K562 (cell line): ENCODE measurements at regions not wholly inside any gene's neighbourhood (a gene's known extent, or its start where the extent isn't known, plus 50 kb on each side); places are given as distances from the start of the nearest gene placed in this dataset.
A peak's percentile ranks its signal among the peaks of the same experiment; 100 is the strongest.

ENCODE experiments used
- CBFA2T2 ChIP-seq: fragments of 450-650 bp; conservative IDR thresholded peaks from 2 replicates; pipeline ENCODE4 v1.6.1; 2017; ENCODE audit warnings: mild to moderate bottlenecking
- CBFA2T3 ChIP-seq: fragments of 450-650 bp; IDR thresholded peaks from 2 replicates; pipeline ENCODE4 v1.6.1; 2017
- COPS2 ChIP-seq: fragments of 450-650 bp; conservative IDR thresholded peaks from 2 replicates; pipeline ENCODE4 v1.6.1; 2016; ENCODE audit warnings: mild to moderate bottlenecking, moderate library complexity
- HDGF ChIP-seq: fragments of 450-650 bp; IDR thresholded peaks from 2 replicates; pipeline ENCODE4 v1.6.1; 2016
- HMG20B ChIP-seq: fragments of 250-450 bp; sonication (Bioruptor Pico); IDR thresholded peaks from 2 replicates; pipeline ENCODE4 v1.5.0; 2021; ENCODE audit warnings: mild to moderate bottlenecking
- MCM3 ChIP-seq: fragments of 450-650 bp; IDR thresholded peaks from 2 replicates; pipeline ENCODE4 v1.6.1; 2016
- MCM5 ChIP-seq: fragments of 450-650 bp; IDR thresholded peaks from 2 replicates; pipeline ENCODE4 v1.6.1; 2016; ENCODE audit warnings: low read depth
- PHB ChIP-seq: fragments of 250-450 bp; sonication (Bioruptor Pico); IDR thresholded peaks from 2 replicates; pipeline ENCODE4 v1.5.0; 2021
- RFX5 ChIP-seq: IDR thresholded peaks from 2 replicates; pipeline ENCODE4 v1.6.1; 2011; ENCODE audit warnings: low read depth, mild to moderate bottlenecking, improper control_type of control experiment, low read length
- SMC3 ChIP-seq: conservative IDR thresholded peaks from 2 replicates; pipeline ENCODE4 v1.6.1; 2011; ENCODE audit warnings: low read depth, low read length, improper control_type of control experiment; ENCODE audit not compliant: insufficient read depth
- TCF7L2 ChIP-seq: fragments of 150-350 bp; IDR thresholded peaks from 2 replicates; pipeline ENCODE4 v1.6.1; 2016; ENCODE audit warnings: low read depth, mild to moderate bottlenecking, low read length, moderate library complexity
- TFAM ChIP-seq: fragments of 250-450 bp; sonication (Bioruptor Pico); conservative IDR thresholded peaks from 2 replicates; pipeline ENCODE4 v1.5.0; 2021; ENCODE audit warnings: mild to moderate bottlenecking, moderate library complexity
- ZNF121 ChIP-seq: sonication (generic); formaldehyde crosslinking; conservative IDR thresholded peaks from 2 replicates; pipeline ENCODE4 v1.8.0; 2022; ENCODE audit warnings: missing genetic modification reagents
- ZNF165 ChIP-seq: fragments of 250-450 bp; sonication (Bioruptor Pico); IDR thresholded peaks from 2 replicates; pipeline ENCODE4 v1.4.0; 2020; ENCODE audit warnings: borderline replicate concordance
- ZNF263 ChIP-seq: sonication (generic); formaldehyde crosslinking; IDR thresholded peaks from 2 replicates; pipeline ENCODE4 v1.8.0; 2022; ENCODE audit warnings: mild to moderate bottlenecking, missing genetic modification reagents, borderline replicate concordance
- ZNF695 ChIP-seq: fragments of 450-650 bp; formaldehyde crosslinking; IDR thresholded peaks from 2 replicates; pipeline ENCODE4 v1.4.0; 2020; ENCODE audit warnings: mild to moderate bottlenecking, moderate library complexity
- ZNF699 ChIP-seq: fragments of 250-450 bp; sonication (Bioruptor Pico); IDR thresholded peaks from 2 replicates; pipeline ENCODE4 v1.8.0; 2021; ENCODE audit warnings: mild to moderate bottlenecking, moderate library complexity; ENCODE audit not compliant: insufficient replicate concordance
- TF ChIP-seq, protein P1 (sequence below): fragments of 250-450 bp; sonication (Bioruptor Pico); IDR thresholded peaks from 2 replicates; pipeline ENCODE4 v1.5.0; 2021
- TF ChIP-seq, protein P2 (sequence below): fragments of 250-450 bp; sonication (Bioruptor Pico); IDR thresholded peaks from 2 replicates; pipeline ENCODE4 v1.5.0; 2021; ENCODE audit warnings: mild to moderate bottlenecking, borderline replicate concordance
- TF ChIP-seq, protein P3 (sequence below): sonication (generic); formaldehyde crosslinking; IDR thresholded peaks from 2 replicates; pipeline ENCODE4 v1.8.0; 2022; ENCODE audit warnings: mild to moderate bottlenecking, missing genetic modification reagents

DNA sequence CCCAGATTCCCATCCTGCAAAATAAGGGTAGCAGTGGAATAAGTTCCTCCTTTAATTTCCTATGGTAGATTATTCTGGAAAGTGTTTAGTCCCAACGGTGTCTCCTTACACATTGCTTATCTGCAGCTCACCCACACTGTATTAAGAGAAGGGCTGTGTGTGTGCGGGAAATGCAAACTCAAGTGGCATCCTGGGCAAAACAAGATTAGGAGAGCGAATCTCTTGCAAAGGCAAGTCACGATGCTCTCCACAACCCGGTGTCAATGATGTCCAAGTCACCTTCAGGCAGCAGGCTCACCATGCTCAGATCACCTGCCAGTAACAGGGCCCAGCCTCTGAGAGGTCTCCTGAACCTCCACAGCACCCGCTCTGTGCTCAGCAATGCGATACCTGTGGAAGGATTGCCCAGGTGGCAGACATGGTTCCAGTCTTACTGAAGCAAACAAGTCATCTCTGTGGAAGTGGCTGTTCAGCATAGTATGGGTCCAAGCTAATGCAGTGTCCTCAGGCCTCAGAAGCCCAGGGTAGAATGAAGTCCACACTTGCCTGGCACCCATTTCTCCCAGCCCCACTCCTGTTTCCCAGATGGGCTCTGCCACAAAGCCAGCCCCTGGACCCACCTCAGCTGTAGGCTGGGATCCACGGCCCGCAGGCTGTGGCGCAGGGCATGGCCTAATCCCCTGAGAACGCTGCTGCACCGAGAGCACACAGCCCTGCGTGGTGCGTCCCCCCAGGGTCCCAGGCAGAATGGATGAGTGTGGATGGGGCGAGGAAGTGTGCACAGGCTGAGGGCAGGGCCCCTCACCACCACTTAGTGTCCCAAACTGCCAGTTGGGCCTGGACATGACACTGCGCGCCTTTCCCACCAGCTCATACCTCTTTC, 101.2 kb downstream of the PXDC1 start (continued):
- TF ChIP-seq CBFA2T2 = 0 out of 2 replicates have a peak, but pooled peaks have one; percentile 4
- TF ChIP-seq ZNF699 (CRISPR knock-in tag) = no peak
- TF ChIP-seq ZNF165 = no peak
- no peak for TF ChIP-seq MCM3
- TF ChIP-seq, protein P1, sequence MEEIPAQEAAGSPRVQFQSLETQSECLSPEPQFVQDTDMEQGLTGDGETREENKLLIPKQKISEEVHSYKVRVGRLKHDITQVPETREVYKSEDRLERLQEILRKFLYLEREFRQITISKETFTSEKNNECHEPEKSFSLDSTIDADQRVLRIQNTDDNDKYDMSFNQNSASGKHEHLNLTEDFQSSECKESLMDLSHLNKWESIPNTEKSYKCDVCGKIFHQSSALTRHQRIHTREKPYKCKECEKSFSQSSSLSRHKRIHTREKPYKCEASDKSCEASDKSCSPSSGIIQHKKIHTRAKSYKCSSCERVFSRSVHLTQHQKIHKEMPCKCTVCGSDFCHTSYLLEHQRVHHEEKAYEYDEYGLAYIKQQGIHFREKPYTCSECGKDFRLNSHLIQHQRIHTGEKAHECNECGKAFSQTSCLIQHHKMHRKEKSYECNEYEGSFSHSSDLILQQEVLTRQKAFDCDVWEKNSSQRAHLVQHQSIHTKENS = no peak
- peak; percentile 22; the same call in 1 of the 2 replicates for TF ChIP-seq CBFA2T3
- TF ChIP-seq, protein P2, sequence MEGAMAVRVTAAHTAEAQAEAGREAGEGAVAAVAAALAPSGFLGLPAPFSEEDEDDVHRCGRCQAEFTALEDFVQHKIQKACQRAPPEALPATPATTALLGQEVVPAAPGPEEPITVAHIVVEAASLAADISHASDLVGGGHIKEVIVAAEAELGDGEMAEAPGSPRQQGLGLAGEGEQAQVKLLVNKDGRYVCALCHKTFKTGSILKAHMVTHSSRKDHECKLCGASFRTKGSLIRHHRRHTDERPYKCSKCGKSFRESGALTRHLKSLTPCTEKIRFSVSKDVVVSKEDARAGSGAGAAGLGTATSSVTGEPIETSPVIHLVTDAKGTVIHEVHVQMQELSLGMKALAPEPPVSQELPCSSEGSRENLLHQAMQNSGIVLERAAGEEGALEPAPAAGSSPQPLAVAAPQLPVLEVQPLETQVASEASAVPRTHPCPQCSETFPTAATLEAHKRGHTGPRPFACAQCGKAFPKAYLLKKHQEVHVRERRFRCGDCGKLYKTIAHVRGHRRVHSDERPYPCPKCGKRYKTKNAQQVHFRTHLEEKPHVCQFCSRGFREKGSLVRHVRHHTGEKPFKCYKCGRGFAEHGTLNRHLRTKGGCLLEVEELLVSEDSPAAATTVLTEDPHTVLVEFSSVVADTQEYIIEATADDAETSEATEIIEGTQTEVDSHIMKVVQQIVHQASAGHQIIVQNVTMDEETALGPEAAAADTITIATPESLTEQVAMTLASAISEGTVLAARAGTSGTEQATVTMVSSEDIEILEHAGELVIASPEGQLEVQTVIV = no peak
- no peak for TF ChIP-seq TFAM (CRISPR knock-in tag)
- TF ChIP-seq RFX5 = no peak
- TF ChIP-seq COPS2 = no peak
- TF ChIP-seq MCM5 = no peak
- TF ChIP-seq SMC3 = no peak
- TF ChIP-seq, protein P3, sequence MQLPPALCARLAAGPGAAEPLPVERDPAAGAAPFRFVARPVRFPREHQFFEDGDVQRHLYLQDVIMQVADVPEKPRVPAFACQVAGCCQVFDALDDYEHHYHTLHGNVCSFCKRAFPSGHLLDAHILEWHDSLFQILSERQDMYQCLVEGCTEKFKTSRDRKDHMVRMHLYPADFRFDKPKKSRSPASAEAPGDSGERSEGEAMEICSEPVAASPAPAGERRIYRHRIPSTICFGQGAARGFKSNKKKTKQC (CRISPR knock-in tag) = peak; percentile 64; the same call in 1 of the 2 replicates
- TF ChIP-seq HMG20B (CRISPR knock-in tag) = no peak
- TF ChIP-seq ZNF695 = no peak
- no peak for TF ChIP-seq ZNF263 (CRISPR knock-in tag)
- TF ChIP-seq TCF7L2 = no peak
- 0 out of 2 replicates have a peak, but pooled peaks have one; percentile 46 for TF ChIP-seq PHB (CRISPR knock-in tag)
- no peak for TF ChIP-seq ZNF121
- no peak for TF ChIP-seq HDGF
